ENCODE measurements at regions not wholly inside any gene's neighbourhood (a gene's known extent, or its start where the extent isn't known, plus 50 kb on each side); places are given as distances from the start of the nearest gene placed in this dataset.

DNA sequence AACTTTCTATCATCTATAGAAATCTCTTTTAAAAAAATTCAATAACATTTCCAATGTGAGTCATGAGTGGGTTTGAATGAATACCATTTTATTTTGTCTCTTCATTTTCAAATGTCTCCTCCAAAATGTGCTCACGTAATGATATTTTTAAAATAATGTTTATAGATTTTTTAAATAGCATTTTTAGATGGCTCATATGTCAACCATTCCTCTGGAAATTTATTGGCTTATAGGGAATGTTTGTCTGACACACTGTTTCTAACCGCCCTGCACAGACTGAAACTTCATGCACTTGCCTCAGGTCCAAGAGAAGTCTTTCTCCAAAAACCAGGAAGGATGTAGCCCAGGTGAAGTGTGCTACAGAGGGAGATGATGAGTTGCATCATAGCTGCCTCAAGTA, 88.8 kb upstream of the PLEKHG7 start:
- DNase-seq, result no peak

DNA sequence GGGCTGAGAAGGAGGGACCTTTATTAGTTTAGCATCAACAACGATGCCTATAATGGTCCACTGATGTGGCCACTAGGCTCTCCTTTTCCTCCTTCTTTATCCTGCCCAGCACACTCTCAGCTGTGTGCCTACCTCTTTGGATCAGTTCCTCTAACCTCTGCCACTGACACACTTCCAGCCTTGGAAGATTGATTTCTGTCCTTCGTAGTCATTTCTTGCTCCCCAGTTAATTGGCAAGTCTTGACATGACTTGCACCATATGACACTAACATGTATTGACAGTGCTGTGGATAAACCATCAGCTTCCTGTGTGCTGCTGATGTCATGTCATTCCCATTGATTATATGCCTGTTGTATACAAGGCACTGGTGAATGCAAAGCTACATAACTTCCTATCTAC, 90.2 kb upstream of the PLEKHG7 start:
- DNase-seq, result no peak

DNA sequence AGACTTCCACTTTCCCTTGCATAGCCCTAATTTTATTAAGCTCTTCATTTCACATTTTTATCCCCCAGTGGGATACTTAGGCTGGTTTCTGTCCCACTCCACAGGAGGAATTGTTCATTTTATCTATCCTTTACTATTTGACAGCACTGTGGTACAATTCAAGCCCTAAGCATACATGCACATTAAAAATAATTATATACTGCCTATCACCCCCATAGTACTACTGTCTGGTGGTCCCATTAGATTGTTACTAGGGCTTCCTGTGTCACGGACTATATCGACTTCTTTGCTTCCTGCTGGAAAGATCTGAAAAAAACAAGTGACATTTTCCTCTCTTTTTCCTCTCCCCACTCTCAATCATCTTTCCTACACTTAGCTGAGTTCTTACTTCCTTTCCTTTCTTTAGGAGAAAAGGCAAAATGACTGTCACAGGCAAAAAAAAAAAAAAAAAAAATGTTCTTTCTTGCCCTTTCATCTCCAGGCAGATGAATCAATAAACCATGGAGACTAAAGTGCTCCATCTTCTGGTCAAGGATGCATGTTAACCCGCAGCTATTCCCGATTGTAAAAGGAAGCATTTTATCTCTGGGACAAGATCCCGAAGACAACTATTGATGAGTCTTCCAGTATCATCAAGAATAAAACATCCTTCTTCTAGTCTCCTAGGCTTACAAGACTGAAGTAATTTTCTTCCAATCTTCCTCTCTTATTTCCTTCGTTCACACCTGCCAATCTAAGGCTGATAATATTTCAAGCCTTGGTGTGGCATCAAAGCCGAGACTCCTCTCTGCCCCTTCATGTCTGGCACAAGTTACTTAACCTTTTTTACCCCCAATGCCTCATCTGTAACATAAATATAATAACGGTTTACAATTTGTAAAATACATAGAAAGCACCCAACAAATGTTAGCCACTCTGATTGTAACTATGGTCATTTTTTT, 94.4 kb upstream of the PLEKHG7 start:
- no peak for DNase-seq

DNA sequence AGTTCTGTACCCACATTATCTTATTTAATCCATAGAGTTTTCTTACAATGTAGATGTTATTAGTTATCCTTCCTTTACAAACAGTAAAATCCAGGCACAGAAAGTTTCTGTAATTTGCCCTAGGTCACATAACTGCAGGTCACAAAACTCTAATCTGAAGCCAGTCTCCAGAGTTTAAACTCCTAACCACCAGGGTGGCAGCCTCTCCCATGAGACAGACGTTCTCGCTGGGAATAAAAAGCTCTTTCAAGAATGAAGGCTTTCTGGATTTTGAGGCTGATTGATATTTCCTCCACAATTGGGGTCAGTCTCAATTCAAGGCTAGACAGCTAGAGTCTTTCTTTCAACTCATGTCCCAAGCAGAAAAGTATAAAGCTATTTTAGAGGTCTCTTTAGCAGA, 95.8 kb upstream of the PLEKHG7 start:
- no peak for DNase-seq

DNA sequence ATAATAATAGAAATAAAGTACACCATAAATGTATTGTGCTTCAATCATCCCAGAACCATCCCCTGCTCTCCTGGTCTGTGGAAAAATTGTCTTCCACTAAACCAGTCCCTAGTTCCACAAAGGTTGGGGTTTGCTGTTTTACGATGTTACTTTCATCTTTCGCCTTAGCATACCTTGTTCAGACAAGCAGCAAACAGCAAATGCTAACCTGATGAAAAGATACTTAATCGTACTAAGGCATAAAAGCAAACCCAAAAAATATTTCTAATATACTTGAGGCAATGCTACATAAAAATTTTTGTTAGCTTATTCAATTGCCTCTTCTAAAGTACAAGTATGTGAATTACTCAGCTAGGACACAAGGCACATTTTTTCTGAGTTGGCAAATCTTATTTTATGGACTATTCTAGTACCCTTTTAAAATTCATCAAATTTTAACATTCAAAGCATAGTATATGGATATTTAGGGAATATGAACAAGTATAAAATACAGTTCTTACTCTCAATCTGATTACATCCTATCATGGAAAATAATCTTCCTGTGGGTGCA, 97.1 kb upstream of the PLEKHG7 start:
- DNase-seq, result no peak

DNA sequence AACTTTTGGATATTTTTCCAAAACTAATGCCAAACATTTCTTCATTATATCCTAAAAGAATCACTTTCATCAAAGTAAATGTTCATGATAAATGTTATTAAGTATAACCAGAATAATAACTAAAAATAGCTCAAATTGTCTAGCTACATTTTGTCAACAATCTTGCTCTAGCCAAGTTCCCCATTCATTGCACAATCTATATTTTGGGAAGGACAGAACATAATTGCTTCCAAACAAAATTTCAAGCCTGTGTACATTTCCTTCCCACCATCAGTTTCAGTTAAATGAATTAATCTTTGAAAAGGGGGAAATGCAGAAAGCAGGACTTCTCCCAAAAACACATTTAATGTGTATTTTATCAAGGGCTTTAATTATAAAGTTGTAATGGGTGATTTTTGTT, 98.0 kb upstream of the PLEKHG7 start:
- no peak for DNase-seq

DNA sequence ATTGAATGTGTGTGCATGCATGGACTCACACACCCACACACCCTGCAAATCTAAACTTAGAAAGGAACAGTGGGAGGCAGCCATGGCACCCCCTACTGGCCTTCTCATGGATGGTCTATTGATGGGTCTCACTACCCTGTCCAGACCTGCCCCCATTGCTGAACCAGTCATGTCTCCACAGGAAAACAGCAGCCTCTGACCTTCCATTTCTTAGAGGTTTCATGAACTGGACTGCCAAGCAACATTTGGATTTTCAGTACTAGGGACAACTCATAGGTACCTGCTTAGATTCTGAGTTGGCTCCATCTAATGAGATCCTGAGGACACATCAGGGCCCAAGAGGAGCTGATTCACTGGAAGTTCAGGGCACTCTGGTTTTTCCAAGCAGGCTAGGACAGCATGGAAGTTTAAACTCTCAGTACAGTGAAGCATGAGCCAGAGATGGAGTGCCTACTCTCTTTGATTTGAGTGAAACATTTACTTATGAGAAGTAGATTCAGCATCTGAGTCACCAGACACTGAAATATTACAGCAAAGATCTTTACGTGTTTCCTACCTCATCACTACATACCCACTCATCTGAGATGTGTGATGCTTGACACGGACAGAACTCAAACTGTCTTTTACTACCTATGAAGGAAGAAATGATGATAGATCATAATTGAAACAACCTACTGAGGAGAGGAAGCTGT, 98.9 kb upstream of the PLEKHG7 start:
- no peak for DNase-seq

DNA sequence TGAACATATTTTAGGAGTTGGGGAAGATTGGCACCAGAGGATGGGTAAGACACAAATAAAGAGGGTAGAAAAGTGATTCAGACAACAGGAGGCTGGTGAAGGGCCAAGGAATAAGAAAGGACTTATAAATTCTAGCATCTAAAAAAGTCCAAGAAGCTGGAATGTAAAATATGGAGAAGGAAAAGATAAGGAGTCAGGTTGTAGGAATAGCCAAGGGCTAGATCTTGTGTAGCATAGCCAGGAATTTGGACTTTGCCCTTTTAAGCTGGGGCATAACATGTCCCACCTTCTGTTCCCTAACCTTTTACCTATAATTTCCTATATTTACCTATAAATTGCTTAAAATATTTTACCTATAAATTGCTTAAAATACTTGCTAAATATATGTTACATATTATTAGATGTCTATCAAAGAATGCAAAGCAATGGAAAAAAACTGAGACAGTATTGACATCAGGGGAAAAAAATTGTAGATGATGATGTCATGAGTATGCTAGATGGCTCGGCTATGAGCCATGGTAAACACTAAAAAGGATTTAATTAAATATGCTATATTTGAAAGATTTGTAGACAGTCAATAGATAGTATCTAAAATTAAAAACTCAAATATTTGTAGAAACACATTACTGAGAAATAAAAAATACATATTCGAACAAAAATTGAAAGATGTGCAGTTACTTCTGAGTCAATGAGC, 99.7 kb upstream of the PLEKHG7 start:
- no peak for DNase-seq

DNA sequence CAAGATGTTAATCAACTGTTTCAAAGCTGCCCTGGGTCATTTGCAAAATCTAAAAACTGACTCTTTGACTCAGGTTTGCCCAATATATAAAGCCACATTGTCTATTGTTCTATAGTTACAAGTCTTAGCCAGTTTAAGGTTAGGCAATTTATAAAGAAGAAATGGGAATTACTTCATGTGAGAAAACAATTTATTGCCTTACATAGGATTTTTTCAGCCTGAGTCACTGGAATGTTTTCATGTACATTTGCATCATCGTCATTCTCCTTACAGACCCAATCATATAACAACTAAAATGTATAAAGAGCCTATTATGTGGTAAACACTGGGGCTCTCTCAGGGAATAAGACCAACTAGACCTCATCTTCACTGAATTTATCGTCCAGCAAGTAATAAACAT, 100.3 kb upstream of the PLEKHG7 start:
- DNase-seq, result no peak

DNA sequence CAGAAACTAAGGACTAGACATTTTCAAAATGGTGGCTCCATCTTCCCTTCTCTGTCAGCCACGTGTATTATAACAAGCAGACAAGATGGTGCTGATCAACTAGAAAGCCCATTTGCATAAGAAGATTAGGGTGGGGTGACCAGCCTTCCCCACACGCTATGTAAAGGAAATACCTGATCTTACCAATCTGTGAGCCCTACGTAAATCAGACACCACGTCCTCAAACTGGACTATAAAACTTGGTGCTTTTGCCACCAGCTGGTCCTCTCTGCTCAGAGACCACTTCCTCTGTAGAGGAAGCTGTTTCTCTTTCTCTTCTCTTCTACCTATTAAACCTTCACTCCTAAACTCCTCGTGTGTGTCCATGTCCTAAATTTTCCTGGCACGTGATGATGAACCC, 101.1 kb upstream of the PLEKHG7 start:
- DNase-seq, result no peak

DNA sequence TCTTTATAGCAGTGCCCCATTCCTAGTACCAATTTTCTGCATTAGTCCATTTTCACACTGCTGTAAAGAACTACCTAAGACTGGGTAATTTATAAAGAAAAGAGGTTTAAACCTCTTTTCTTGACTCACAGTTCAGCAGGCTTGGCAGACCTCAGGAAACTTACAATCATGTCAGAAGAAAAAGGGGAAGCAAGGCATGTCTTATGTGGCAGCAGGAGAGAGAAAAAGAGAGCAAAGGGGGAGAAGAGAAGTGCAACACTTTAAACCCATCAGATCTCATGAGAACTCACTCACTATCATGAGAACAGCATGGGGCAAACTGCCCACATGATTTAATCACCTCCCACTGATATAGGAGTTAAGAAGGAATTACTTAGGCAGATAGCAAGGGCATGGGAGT, 101.6 kb upstream of the PLEKHG7 start:
- no peak for DNase-seq

DNA sequence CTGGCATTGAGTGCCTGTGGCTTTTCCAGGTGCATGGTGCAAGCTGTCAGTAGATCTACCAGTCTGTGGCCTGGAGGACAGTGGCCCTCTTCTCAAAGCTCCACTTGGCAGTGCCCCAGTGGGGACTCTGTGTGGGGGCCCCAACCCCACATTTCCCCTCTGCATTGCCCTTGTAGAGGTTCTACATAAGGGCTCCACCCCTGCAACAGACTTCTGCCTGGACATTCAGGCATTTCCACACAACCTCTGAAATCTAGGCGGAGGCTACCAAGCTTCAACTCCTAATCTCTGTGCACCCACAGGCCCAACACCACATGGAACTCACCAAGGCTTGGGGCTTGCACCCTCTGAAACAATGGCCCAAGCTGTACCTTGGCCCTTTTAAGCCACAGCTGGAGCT, 102.7 kb upstream of the PLEKHG7 start:
- no peak for DNase-seq

DNA sequence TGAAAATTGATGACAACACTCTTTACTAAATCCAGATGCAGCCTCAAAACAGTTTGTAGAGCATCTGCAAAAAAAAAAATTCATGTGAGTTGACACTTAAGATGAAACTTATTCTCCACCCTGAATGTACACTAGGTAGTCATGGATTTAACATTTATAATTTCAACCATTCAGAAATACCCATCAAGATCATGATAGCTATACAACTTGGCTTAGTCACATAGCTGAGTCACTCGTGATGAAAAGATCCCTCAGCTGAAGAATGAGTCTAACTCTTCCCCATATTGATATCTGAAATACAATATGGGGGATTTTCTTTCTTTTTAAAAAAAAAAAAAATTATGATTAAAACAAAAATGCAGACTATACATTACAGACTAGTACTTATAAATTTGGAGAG, 104.8 kb upstream of the PLEKHG7 start:
- no peak for DNase-seq

DNA sequence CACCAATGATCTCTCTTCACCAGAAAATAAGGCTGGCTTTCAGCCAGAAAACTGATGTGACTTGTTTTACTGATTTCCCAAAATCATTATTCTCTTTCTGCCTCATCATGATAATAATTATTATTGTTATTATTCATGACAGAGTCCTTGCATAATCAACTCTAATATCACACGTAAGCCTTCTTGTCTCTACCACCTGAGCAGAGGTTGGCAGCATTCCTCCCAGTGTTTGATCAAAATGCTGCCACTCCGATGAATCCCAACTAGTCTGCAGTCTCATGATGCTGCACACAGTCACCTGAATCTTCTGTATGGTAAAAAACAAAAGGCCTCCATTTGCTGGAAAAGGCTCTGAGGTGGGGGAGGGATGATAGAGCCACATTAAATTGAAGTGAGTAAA, 105.7 kb upstream of the PLEKHG7 start:
- DNase-seq, result no peak

DNA sequence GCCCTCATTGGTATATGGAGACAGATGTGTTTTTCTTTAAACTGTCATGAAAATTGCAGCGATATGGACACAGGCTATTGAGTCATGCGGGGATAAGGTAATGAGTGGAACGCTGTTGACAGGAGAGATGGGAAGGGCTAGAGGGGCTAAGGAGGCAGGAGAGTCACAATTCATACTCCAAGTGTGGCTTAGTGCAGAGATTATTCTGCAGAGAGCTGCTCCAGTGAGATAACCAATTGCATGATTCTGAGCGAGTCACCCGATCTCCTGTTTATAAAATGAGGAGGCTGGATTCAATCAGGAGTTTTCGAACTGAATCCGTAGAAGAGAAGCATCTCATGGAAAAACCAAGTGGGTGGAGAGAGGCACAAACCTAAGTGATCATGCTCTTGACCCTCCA, 106.4 kb upstream of the PLEKHG7 start:
- no peak for DNase-seq

DNA sequence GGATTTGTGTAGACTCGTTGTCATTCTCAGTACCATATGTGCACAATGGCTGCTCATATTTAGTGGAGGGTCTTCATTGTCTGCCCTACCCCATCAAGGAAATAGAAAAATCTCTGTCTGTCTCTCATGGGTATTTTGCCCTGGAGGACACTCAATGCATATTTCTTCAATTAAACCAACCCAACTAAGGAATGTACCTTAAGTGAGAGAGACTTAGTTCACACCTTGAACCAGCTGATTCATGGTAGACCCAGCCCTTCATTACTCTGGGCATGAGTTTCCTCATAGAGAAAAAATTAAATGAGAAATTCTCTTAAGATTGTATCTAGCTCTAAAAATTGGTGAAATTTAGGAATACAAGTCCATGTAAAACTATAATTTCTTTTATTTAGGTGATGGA, 107.1 kb upstream of the PLEKHG7 start:
- DNase-seq, result no peak

DNA sequence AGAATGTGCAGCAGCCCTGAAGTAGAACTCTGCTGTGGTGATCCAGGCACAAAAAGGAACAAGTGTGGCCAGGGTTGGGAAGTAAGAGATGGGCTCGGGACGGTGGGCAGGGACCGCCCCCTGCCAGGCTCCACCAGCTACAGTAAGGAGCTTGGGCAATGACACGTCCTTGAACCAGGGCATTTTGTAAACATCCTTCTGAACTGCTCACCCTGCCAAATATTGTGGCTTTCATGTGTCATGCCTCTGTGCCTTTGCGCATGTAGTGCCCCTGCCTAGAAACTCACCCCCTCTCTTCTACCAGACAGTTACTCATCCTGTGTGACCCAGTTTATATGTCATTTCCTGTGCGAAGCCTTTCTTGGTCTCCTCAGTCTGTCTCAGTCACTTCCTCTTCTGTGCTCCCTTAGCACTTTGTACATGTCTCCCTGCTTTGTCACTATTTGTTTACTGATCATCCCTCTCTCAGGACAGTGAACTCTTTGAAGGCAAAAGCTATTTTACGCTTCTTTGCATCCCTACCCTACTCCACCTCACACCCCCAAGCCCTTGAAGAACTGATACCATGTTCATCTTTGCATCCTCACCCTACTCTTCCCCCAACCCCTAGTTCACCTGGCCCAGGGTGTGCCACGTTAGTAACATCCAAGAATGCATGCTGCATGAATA, 108.9 kb upstream of the PLEKHG7 start:
- DNase-seq, result peak; percentile 63

DNA sequence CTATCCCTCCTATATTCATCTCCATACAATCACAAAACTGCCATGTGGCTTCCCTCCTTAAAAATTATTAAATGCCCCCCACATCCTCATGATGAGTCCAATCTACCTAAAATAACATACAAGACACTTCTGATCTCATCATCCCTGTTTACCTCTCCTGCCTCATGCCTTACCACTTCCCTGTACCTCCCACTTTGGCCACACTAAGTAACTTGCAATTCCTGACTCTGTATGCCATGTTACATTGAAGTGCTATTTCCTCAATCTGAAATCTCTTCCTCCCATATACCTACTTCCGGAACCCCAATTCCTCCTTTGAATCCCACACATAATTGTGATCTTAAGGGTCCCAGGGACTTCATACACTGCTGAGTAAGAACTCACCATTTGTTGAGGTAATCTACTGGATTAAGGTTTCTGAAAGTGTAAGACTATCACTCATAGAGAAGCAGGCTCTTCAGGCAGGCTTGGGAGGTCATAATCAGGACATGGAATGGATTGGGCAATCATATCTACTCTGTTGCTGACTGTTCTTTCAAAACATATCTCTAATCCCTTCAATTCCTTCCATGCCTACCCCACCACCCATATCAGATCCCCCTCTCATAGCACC, 117.6 kb upstream of the PLEKHG7 start:
- DNase-seq, result no peak

DNA sequence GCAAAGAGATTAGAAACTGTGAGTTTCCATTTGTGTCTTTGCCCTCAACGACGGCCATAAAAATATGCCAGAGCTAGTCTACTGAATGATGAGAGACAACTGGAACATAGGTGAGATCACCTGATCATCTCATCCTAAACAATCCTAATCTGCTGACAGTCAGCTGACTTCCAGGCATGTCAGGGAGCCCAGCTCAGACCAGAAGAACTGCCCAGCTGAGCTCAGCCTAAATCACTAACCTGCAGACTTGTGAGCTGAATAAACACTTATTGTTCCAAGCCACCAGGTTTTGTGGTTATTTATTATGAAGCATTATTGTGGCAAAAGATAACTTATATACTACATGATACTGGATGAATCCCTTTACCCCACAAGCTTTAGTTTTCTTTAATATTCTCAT, 118.9 kb upstream of the PLEKHG7 start:
- DNase-seq, result no peak

DNA sequence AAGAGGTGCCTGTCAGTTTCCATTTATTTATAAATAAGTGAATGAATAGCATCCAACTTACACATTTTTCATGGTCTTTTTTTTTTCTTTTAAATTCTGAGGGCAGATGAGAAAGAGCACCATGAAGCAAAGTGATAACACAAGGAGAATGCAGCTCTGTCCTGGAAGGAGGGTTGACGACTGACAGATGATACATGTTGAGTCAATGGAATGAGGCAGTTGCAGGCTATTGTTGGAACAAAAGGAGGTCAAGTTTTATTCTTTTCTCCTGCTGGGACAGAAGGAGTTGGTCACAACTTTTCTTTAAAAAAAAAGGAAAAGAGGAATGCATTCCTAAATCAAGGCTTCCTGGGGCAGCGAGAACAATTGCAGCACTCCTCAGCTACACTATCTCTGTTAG, 119.9 kb upstream of the PLEKHG7 start:
- DNase-seq, result no peak

DNA sequence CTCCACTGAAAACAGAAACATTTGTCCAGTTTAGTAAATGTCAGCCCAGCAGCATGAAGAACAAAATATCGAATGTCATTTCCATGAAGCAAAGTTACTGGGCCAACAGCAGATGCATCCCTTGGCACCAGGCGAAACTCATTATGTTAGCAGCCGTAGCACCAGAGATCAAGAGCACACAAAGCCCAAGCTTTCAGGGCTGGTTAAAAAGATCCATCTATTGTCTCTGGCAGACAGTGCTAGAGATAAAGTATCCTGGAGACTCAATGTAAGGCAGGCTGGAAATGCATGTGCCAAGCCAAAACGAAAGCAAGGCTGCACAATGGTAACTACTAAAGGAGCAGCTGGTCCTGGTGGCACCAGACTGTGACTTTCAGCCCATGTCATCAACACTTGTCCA, 120.3 kb upstream of the PLEKHG7 start:
- no peak for DNase-seq

DNA sequence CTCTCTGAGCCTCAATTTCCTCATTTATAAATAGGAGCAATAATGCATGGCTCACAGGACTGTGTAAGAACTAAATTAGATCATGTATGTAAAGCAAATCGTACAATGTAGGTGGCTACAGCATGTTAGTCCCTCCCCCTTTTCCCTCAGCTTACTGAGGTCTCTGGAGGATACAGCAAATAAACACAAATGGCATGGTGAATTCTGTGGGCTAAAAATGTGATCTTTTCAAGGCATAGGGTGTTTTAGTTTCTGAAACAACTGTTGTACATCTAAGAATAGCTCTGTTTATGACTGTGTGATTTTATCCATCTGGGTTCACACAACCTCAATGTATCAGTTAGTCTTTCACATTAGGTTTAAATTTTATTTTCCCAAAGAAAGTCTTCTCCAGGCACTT, 121.2 kb upstream of the PLEKHG7 start:
- DNase-seq, result no peak

All from activated T-cell treated with anti-CD3 and anti-CD28 coated beads for 4 hours (primary cell).